Esophagus muscularis mucosa (tissue), 4 donors: ENCODE measurements at regions not wholly inside any gene's neighbourhood (a gene's known extent, or its start where the extent isn't known, plus 50 kb on each side); places are given as distances from the start of the nearest gene placed in this dataset.

Source experiments
- DNase-seq: peaks from one replicate; pipeline ENCODE4 v3.0.0-alpha.2; 2017; ENCODE audit errors: extremely low spot score
- H3K27ac ChIP-seq, 4 donors: fragments of 200-600 bp; sonication (generic); replicated peaks in 1 of 4; 1 replicate in 3 of 4; 2 replicates in 1 of 4; pipeline ENCODE4 v1.5.1; 2016 to 2019; ENCODE audit warnings: mild to moderate bottlenecking in 1 of 4
- H3K27me3 ChIP-seq, 4 donors: fragments of 200-600 bp; sonication (generic); one replicate each; pipeline versions ENCODE4 v1.5.1 to v1.6.0; 2016 to 2019
- H3K36me3 ChIP-seq, 4 donors: fragments of 200-600 bp; sonication (generic); one replicate each; pipeline ENCODE4 v1.5.1; 2016 to 2019
- H3K4me1 ChIP-seq, 4 donors: fragments of 200-600 bp; sonication (generic); one replicate each; pipeline ENCODE4 v1.5.1; 2016 to 2019
- H3K4me3 ChIP-seq, 4 donors: fragments of 200-600 bp; sonication (generic); 1 replicate in 2 of 4; 2 replicates in 2 of 4; pipeline ENCODE4 v1.5.1; 2016 to 2019; ENCODE audit warnings: mild to moderate bottlenecking in 4 of 4, moderate library complexity in 1 of 4
- H3K9me3 ChIP-seq, 4 donors: fragments of 200-600 bp; sonication (generic); 1 replicate in 3 of 4; 2 replicates in 1 of 4; pipeline ENCODE4 v1.5.1; 2016 to 2019
- CTCF ChIP-seq, 3 experiments: fragments of 200-600 bp in 2 of 3; fragments of 450-650 bp in 1 of 3; sonication (generic) in 2 of 3; IDR thresholded peaks; one replicate each; pipeline ENCODE4 v1.5.1; 2017 to 2019; ENCODE audit warnings: antibody characterized with exemption in 3 of 3, mild to moderate bottlenecking in 2 of 3, moderate library complexity in 1 of 3
- EP300 ChIP-seq: sonication (generic); formaldehyde crosslinking; IDR thresholded peaks from one replicate; pipeline ENCODE4 v1.6.1; 2017; ENCODE audit warnings: antibody characterized with exemption
- POLR2A ChIP-seq: fragments of 450-650 bp; IDR thresholded peaks from one replicate; pipeline ENCODE4 v1.6.1; 2017; ENCODE audit warnings: antibody characterized with exemption, moderate library complexity, mild to moderate bottlenecking, low read depth
- POLR2AphosphoS5 ChIP-seq, 2 donors: sonication (generic); formaldehyde crosslinking; IDR thresholded peaks; one replicate each; pipeline ENCODE4 v1.6.1; 2017; ENCODE audit warnings: antibody characterized with exemption in 2 of 2
- WGBS: methylation state at CpG from one replicate; pipeline ENCODE4 v1.1.5; 2018; 5-methylcytosine and 5-hydroxymethylcytosine counted together
- intact Hi-C: fragments of 100-400 bp; cut with DNase I; formaldehyde crosslinking; loops from one replicate; pipeline ENCODE4 v1.15.1; 2023

- H3K27ac ChIP-seq, result no peak overlapping the region
- intact Hi-C loops, result no loop called here
Observed at GRCh38 chr18:26729008-26729407, 136.5 kb downstream of the AQP4 start.

DNA sequence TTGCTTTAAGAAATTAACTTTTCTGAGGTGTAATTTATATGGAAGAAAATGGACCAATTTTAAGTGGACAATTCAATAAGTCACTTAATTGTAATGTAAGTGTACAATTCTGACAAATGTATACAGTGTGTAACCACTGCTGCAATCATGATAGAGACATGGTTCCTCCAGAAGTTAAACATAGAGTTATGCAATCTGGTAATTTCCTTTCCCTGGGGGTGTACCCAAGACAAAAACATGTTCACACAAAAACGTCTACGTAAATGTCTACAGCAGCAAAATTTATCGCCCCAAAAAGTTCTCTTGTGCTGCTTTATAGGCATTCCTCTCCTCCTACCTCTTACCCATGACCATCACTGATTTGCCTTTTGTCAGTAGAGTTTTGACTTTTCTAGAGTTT is 141.5 kb downstream of the AQP4 start:
- DNase-seq, result peak; percentile 17
- Histone ChIP-seq H3K4me3 (no peak overlapping the region), H3K4me1 (no peaks in the 10 kb centered on the region), H3K27me3 (no peaks in the 10 kb centered on the region), H3K27ac (no peak overlapping the region), H3K36me3 (no peaks in the 10 kb centered on the region), H3K9me3 (no peaks in the 10 kb centered on the region)
- intact Hi-C loops, result no loop called here
- WGBS, result 75% methylated on average over 3 of the region's 3 CpGs
- TF ChIP-seq POLR2A, result no peak
- TF ChIP-seq EP300, result no peak
- TF ChIP-seq CTCF (IDR thresholded peaks at IDR 0.05), result no peak
- no peak for TF ChIP-seq POLR2AphosphoS5 (IDR thresholded peaks at IDR 0.05)

More at GRCh38 chr18:26729008-26729407, 136.5 kb downstream of the AQP4 start:
- 83% methylated on average over 3 of the region's 3 CpGs for WGBS
- no peak for DNase-seq
- no peak for TF ChIP-seq CTCF (IDR thresholded peaks at IDR 0.05)
- Histone ChIP-seq H3K4me1 (no peaks in the 10 kb centered on the region), H3K9me3 (no peaks in the 10 kb centered on the region), H3K27me3 (no peaks in the 10 kb centered on the region), H3K36me3 (no peaks in the 10 kb centered on the region), H3K4me3 (no peak overlapping the region)

- 88% methylated on average over 2 of the region's 2 CpGs for WGBS
- Histone ChIP-seq H3K4me1 (no peaks in the 10 kb centered on the region), H3K9me3 (no peaks in the 10 kb centered on the region), H3K4me3 (no peak overlapping the region), H3K36me3 (no peaks in the 10 kb centered on the region), H3K27me3 (no peaks in the 10 kb centered on the region), H3K27ac (no peak overlapping the region)
- TF ChIP-seq EP300, result no peak
- no peak for TF ChIP-seq CTCF (IDR thresholded peaks at IDR 0.05)
- TF ChIP-seq POLR2A, result no peak
- TF ChIP-seq POLR2AphosphoS5 (IDR thresholded peaks at IDR 0.05), result no peak
- DNase-seq, result peak; percentile 21
- intact Hi-C loops, result no loop called here
Observed at GRCh38 chr18:26722565-26722931, 143.0 kb downstream of the AQP4 start.

- 86% methylated on average over 9 of the region's 9 CpGs for WGBS
Observed at GRCh38 chr18:26721854-26722564, 143.5 kb downstream of the AQP4 start.

More at GRCh38 chr18:26721854-26722564, 143.5 kb downstream of the AQP4 start:
- no peak overlapping the region for H3K4me3 ChIP-seq
- intact Hi-C loops, result no loop called here
- TF ChIP-seq CTCF (IDR thresholded peaks at IDR 0.05) (no peak), POLR2AphosphoS5 (IDR thresholded peaks at IDR 0.05) (no peak), POLR2A (no peak), EP300 (no peak)
- no peak overlapping the region for H3K27ac ChIP-seq
- H3K9me3 ChIP-seq, result no peaks in the 10 kb centered on the region
- H3K4me1 ChIP-seq, result no peaks in the 10 kb centered on the region
- no peaks in the 10 kb centered on the region for H3K36me3 ChIP-seq
- peaks cover 0 to 3% (median 0%) of the 10 kb centered on the region in 4 donors for H3K27me3 ChIP-seq
- peak; percentile 75 for DNase-seq
